ENCODE measurements at regions not wholly inside any gene's neighbourhood (a gene's known extent, or its start where the extent isn't known, plus 50 kb on each side); places are given as distances from the start of the nearest gene placed in this dataset.

- TF ChIP-seq POLR2AphosphoS5 (IDR thresholded peaks at IDR 0.05; ENCODE audit: borderline replicate concordance, low read depth, low read length) = no peak
- TF ChIP-seq EZH2 (IDR thresholded peaks at IDR 0.05) = no peak
These were observed 1794.8 kb downstream of the MRPL39 start for GRCh38 chr21:23812485-23812884.

Data from SK-N-MC (cell line).